ENCODE measurements at regions not wholly inside any gene's neighbourhood (a gene's known extent, or its start where the extent isn't known, plus 50 kb on each side); places are given as distances from the start of the nearest gene placed in this dataset.

DNA sequence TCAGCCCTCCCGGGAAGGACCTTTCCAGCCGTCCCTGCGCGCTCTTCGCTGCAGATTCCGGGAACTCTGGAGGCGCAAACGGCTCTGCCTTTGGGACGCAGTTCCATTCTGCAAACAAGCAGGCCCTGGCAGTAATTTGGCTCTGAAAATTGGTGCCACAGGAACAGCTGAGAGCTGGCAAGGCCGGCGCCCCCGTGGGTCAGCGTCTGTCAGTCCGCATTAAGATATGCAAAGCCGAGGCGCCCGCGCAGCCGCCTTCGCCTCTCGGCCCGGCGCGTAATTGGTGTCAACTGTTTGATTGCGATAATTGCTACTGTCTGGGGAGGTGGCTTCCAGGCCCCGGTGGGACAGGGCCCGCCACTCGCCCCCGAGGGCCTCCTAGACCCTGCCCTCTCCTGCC is 73.6 kb downstream of the NCR2 start:
- no peak for TF ChIP-seq CTCF (optimal IDR thresholded peaks at IDR 0.05 in 1 of 3, IDR thresholded peaks at IDR 0.05 in 1 of 3, conservative IDR thresholded peaks at IDR 0.05 in 1 of 3; ENCODE audit: extremely low read depth in 1 of 3, insufficient read depth in 2 of 3, low read length in 3 of 3)
- TF ChIP-seq EZH2 (IDR thresholded peaks at IDR 0.05; ENCODE audit: low read length): no peak

All from keratinocyte (primary cell).